OCI-LY7 (cell line): ENCODE measurements at regions not wholly inside any gene's neighbourhood (a gene's known extent, or its start where the extent isn't known, plus 50 kb on each side); places are given as distances from the start of the nearest gene placed in this dataset.

Experiments used
- BruUV-seq: library from RNA; stranded (reverse); fragments of 400-500 nt; replicated peaks from 2 replicates; lab custom pipeline; 2021; lab: Mats Ljungman, UMichigan
- CTCF ChIA-PET: fragments of 300-600 bp; sonication (Branson Sonifier 250); formaldehyde crosslinking; loops from one replicate; lab custom pipeline; 2022; ENCODE audit warnings: antibody characterized with exemption; ENCODE audit not compliant: unreplicated experiment; lab: Charles Lee
- POLR2A ChIA-PET: fragments of 300-600 bp; sonication (Branson Sonifier 250); formaldehyde crosslinking; loops from one replicate; lab custom pipeline; 2022; ENCODE audit warnings: antibody characterized with exemption; lab: Charles Lee
- DNase-seq: peaks from one replicate; pipeline ENCODE4 v3.0.0-alpha.2; 2015; ENCODE audit warnings: low spot score
- H2AFZ ChIP-seq: fragments of 200-600 bp; sonication (generic), shearing (Covaris generic); 2 replicates; pipeline ENCODE4 v1.6.1; 2014; ENCODE audit warnings: mild to moderate bottlenecking, antibody characterized with exemption, low read length, moderate library complexity
- H3K27ac ChIP-seq: fragments of 200-600 bp; sonication (generic); 2 replicates; pipeline ENCODE4 v1.5.1; 2014; ENCODE audit warnings: mixed run types, low read depth, mild to moderate bottlenecking, moderate library complexity, low read length, inconsistent platforms; ENCODE audit not compliant: poor library complexity, severe bottlenecking
- H3K36me3 ChIP-seq: fragments of 200-600 bp; sonication (generic); 2 replicates; pipeline ENCODE4 v1.6.1; 2014; ENCODE audit warnings: mild to moderate bottlenecking, antibody characterized with exemption, low read length, moderate library complexity, mixed read lengths; ENCODE audit not compliant: insufficient read depth
- H3K4me1 ChIP-seq: fragments of 200-600 bp; sonication (generic); 2 replicates; pipeline ENCODE4 v1.5.1; 2014; ENCODE audit warnings: mild to moderate bottlenecking, low read length; ENCODE audit not compliant: insufficient read depth, poor library complexity, severe bottlenecking
- H3K4me2 ChIP-seq: fragments of 200-600 bp; sonication (generic); 2 replicates; pipeline ENCODE4 v1.6.1; 2014; ENCODE audit warnings: mild to moderate bottlenecking, low read length
- H3K4me3 ChIP-seq: fragments of 200-600 bp; sonication (generic); 2 replicates; pipeline ENCODE4 v1.5.1; 2014; ENCODE audit warnings: mild to moderate bottlenecking, low read depth, low read length; ENCODE audit not compliant: poor library complexity, severe bottlenecking
- H3K79me2 ChIP-seq: fragments of 200-600 bp; sonication (generic); 2 replicates; pipeline ENCODE4 v1.6.1; 2016; ENCODE audit warnings: low read depth, mild to moderate bottlenecking, low read length, moderate library complexity, mixed read lengths; ENCODE audit not compliant: insufficient read depth
- H3K9me2 ChIP-seq: fragments of 200-600 bp; sonication (generic); 2 replicates; pipeline ENCODE4 v1.6.1; 2016; ENCODE audit warnings: mild to moderate bottlenecking, low read length, mixed read lengths; ENCODE audit not compliant: insufficient read depth
- H3K9me3 ChIP-seq: fragments of 200-600 bp; sonication (generic); 2 replicates; pipeline ENCODE4 v1.6.1; 2014; ENCODE audit warnings: mild to moderate bottlenecking, mixed run types, low read length, mixed read lengths
- H4K20me1 ChIP-seq: fragments of 200-600 bp; sonication (generic); 2 replicates; pipeline ENCODE4 v1.6.1; 2014; ENCODE audit warnings: mild to moderate bottlenecking, antibody characterized with exemption, low read length, moderate library complexity, mixed read lengths; ENCODE audit not compliant: insufficient read depth
- EZH2phosphoT487 ChIP-seq: fragments of 200-600 bp; sonication (generic); IDR thresholded peaks from 2 replicates; pipeline ENCODE4 v1.6.1; 2018; ENCODE audit warnings: low read depth, borderline replicate concordance, mild to moderate bottlenecking, mixed run types, antibody characterized with exemption, low read length, moderate library complexity, mixed read lengths
- intact Hi-C: fragments of 100-400 bp; cut with micrococcal nuclease; formaldehyde crosslinking; loops from one replicate; pipeline ENCODE4 v1.10.0; 2022; ENCODE audit not compliant: unreplicated experiment
- TF ChIP-seq, protein P1 (sequence below): fragments of 200-600 bp; sonication (generic); conservative IDR thresholded peaks from 2 replicates; pipeline ENCODE4 v1.5.1; 2014; ENCODE audit warnings: mild to moderate bottlenecking, antibody characterized with exemption, low read length, moderate library complexity, mixed read lengths

DNA sequence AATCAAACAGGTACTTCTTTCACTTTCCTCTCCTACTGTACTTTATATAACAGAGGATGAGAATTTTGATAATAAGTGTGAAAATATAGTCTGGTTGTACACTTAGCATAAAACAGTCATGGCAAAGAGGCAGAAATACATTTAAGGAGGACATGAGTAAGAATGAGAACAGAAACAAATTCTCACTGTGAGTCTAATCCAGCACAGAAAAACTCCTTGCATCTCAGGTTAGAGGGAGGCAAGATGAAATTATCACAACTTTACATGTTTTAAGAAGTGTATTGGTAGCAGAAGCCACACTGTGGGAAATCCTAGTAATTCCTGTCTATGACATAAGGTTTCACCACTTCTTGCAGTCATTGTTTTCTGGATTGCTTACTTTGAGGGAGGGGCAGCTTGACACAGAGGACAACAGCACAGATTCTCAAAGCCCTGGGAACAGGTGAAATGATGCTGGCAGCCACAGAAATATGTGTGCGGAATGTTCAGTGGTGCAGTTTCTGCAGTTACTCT is 733.6 kb upstream of the GBE1 start:
- no TSS peak for BruUV-seq

DNA sequence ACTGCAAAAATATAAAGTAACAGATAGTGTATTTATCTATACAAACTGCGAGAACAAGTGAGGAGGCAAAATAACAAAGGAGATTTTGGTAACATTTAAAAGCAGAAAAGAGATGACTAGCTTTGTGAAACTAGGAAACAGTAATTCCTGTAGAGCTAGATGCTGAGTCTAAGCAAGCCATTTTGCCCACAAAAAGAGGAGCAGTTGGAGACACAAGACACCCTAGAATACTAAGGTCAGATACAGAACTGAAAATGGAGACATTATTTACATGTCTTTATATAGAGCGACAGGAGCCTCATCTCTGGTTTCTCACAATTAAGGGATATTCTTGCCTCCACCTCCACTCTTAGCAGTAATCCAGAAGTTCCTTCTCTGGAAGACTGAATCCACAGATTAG is 732.4 kb upstream of the GBE1 start:
- H4K20me1 ChIP-seq: no peaks in the 10 kb centered on the region
- CTCF ChIA-PET: no interaction called here
- H3K4me2 ChIP-seq: no peak overlapping the region
- H3K4me1 ChIP-seq: no peaks in the 10 kb centered on the region
- no peaks in the 10 kb centered on the region for H3K36me3 ChIP-seq
- intact Hi-C loops: no loop called here
- H3K9me3 ChIP-seq: no peaks in the 10 kb centered on the region
- no peak for DNase-seq
- BruUV-seq: no TSS peak
- TF ChIP-seq, protein P1, sequence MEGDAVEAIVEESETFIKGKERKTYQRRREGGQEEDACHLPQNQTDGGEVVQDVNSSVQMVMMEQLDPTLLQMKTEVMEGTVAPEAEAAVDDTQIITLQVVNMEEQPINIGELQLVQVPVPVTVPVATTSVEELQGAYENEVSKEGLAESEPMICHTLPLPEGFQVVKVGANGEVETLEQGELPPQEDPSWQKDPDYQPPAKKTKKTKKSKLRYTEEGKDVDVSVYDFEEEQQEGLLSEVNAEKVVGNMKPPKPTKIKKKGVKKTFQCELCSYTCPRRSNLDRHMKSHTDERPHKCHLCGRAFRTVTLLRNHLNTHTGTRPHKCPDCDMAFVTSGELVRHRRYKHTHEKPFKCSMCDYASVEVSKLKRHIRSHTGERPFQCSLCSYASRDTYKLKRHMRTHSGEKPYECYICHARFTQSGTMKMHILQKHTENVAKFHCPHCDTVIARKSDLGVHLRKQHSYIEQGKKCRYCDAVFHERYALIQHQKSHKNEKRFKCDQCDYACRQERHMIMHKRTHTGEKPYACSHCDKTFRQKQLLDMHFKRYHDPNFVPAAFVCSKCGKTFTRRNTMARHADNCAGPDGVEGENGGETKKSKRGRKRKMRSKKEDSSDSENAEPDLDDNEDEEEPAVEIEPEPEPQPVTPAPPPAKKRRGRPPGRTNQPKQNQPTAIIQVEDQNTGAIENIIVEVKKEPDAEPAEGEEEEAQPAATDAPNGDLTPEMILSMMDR: no peak
- TF ChIP-seq EZH2phosphoT487: no peak
- H3K79me2 ChIP-seq: no peaks in the 10 kb centered on the region
- H3K27ac ChIP-seq: no peak overlapping the region
- H3K9me2 ChIP-seq: no peaks in the 10 kb centered on the region
- POLR2A ChIA-PET: no interaction called here
- H3K4me3 ChIP-seq: no peak overlapping the region
- H2AFZ ChIP-seq: no peak overlapping the region

More for the DNA sequence above, 733.6 kb upstream of the GBE1 start:
- H3K4me1 ChIP-seq: no peaks in the 10 kb centered on the region
- H3K9me2 ChIP-seq: no peaks in the 10 kb centered on the region
- TF ChIP-seq, protein P1: no peak
- no peak for TF ChIP-seq EZH2phosphoT487
- H3K4me3 ChIP-seq: no peak overlapping the region
- no peak overlapping the region for H2AFZ ChIP-seq
- no peak for DNase-seq
- H3K79me2 ChIP-seq: no peaks in the 10 kb centered on the region
- no peaks in the 10 kb centered on the region for H4K20me1 ChIP-seq
- H3K9me3 ChIP-seq: no peaks in the 10 kb centered on the region
- no peaks in the 10 kb centered on the region for H3K36me3 ChIP-seq
- no peak overlapping the region for H3K4me2 ChIP-seq
- H3K27ac ChIP-seq: no peak overlapping the region
- CTCF ChIA-PET: no interaction called here
- intact Hi-C loops: no loop called here
- POLR2A ChIA-PET: no interaction called here

DNA sequence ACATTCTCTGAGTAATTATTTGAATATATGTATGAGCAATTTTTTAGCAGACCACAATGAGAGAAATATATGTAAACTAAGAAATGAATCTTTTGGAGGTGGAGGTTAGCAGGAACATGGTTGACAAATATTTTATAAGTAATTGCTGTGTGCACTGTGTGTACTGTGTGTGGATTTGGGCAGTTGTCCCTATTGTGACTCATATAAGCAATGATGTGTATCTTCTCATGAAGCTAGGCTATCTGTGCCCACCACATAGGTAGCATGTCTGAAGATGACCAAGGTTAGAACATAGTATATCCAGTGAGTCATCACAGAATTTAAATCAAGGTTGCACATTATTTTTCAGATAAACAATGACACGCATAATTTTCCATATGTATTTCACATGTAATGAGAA is 713.9 kb upstream of the GBE1 start:
- no peak overlapping the region for H3K4me2 ChIP-seq
- H4K20me1 ChIP-seq: no peaks in the 10 kb centered on the region
- H3K9me2 ChIP-seq: no peaks in the 10 kb centered on the region
- ChIA-PET POLR2A (no interaction called here), CTCF (no interaction called here)
- no peak overlapping the region for H3K27ac ChIP-seq
- no peaks in the 10 kb centered on the region for H3K4me1 ChIP-seq
- no TSS peak for BruUV-seq
- no peaks in the 10 kb centered on the region for H3K79me2 ChIP-seq
- H2AFZ ChIP-seq: no peak overlapping the region
- no peaks in the 10 kb centered on the region for H3K36me3 ChIP-seq
- TF ChIP-seq, protein P1: no peak
- no peak for TF ChIP-seq EZH2phosphoT487
- no peaks in the 10 kb centered on the region for H3K9me3 ChIP-seq
- DNase-seq: no peak
- no peak overlapping the region for H3K4me3 ChIP-seq
- intact Hi-C loops: no loop called here
